Omental fat pad (tissue), 3 donors: ENCODE measurements at regions not wholly inside any gene's neighbourhood (a gene's known extent, or its start where the extent isn't known, plus 50 kb on each side); places are given as distances from the start of the nearest gene placed in this dataset.

ENCODE experiments used
- ATAC-seq: fragments of 150-250 bp; one replicate; pipeline ENCODE4 v1.9.1; 2016; ENCODE audit warnings: mild to moderate bottlenecking, moderate library complexity; ENCODE audit not compliant: low FRiP score
- DNase-seq: peaks from one replicate; pipeline ENCODE4 v3.0.0-alpha.2; 2019; ENCODE audit warnings: low spot score
- TF ChIP-seq, protein P1 (sequence below), 3 donors: fragments of 450-650 bp; IDR thresholded peaks; one replicate each; pipeline ENCODE4 v1.5.1; 2016 to 2017; ENCODE audit warnings: antibody characterized with exemption in 3 of 3, mild to moderate bottlenecking in 3 of 3, moderate library complexity in 2 of 3

DNA sequence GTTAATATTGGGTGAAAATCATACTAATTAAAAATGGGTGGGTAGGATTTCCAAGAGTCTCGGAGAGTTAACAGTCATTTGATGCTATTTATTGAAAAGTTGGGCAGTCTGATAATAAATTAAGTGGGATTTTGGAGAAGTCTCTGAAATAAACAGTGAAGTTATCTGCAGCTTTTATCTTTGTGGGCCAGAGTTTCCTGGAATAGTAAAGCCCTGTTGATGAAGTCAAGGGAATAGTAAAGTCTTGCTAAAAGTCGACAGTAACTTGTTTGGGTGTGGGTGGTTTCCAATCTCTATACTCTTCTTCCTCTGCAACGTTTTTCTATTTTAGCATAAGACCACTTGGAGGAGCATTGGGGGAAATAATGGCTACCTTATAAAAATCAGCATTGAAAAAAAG lies 493.6 kb downstream of the EPM2A start:
- no peak for ATAC-seq

DNA sequence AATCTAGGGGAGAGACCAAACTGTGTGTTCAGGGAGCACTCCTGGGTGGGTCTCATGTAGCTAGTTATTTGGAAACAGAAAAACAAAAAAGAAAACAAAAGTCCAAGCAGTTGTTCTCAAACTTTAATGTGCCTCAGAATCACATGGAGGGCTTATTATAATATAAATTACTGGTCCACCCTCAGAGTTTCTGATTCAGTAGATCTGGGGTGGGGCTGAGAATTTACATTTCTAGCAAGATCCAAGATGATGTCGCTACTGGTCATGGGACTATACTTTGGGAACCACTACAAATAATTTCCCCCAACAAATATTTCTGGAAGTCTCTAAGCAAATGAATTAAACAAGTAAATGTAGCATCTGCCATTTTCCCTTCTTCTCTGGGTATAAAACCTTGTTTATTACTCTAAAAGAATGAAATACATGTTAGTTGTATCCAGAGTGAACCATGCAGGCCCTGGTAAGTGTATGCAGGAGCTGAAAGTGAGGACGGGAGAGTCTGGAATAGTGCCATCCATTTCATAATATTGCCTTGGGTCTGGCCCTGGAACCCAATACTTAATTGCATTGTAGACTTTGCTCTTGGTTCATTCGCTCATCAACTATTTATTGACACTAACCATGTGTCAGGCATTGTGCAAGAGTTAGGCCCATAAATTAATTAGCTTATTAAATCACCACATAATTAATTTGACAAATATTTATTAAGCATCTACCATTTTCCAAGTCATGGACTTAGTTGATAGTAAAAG lies 490.8 kb downstream of the EPM2A start:
- ATAC-seq (no peak), DNase-seq (no peak)
- TF ChIP-seq, protein P1, sequence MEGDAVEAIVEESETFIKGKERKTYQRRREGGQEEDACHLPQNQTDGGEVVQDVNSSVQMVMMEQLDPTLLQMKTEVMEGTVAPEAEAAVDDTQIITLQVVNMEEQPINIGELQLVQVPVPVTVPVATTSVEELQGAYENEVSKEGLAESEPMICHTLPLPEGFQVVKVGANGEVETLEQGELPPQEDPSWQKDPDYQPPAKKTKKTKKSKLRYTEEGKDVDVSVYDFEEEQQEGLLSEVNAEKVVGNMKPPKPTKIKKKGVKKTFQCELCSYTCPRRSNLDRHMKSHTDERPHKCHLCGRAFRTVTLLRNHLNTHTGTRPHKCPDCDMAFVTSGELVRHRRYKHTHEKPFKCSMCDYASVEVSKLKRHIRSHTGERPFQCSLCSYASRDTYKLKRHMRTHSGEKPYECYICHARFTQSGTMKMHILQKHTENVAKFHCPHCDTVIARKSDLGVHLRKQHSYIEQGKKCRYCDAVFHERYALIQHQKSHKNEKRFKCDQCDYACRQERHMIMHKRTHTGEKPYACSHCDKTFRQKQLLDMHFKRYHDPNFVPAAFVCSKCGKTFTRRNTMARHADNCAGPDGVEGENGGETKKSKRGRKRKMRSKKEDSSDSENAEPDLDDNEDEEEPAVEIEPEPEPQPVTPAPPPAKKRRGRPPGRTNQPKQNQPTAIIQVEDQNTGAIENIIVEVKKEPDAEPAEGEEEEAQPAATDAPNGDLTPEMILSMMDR (IDR thresholded peaks at IDR 0.05): no peak

More for the DNA sequence above, 493.6 kb downstream of the EPM2A start:
- TF ChIP-seq, protein P1 (IDR thresholded peaks at IDR 0.05): no peak
- no peak for DNase-seq

DNA sequence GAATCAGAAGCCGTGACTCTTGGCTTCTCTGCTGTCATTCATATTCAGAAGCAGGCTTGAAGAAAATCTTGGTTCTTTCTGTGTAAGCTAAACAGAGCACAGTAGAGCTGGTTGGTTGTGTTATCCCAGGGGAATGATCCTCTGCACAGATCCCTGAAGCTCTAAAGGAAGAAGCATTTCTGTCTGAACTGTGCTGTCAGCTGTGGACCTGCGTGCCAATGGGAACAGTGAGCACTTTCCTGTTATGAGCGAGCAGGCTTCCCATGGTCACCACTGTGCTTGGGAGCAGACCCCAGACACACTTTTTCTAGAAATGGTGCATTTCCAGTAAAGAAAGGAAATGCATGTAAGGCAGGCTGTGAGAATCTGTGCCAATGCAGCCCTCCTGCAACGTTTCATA lies 490.2 kb downstream of the EPM2A start:
- DNase-seq (no peak), ATAC-seq (no peak)
- TF ChIP-seq, protein P1 (IDR thresholded peaks at IDR 0.05): no peak

DNA sequence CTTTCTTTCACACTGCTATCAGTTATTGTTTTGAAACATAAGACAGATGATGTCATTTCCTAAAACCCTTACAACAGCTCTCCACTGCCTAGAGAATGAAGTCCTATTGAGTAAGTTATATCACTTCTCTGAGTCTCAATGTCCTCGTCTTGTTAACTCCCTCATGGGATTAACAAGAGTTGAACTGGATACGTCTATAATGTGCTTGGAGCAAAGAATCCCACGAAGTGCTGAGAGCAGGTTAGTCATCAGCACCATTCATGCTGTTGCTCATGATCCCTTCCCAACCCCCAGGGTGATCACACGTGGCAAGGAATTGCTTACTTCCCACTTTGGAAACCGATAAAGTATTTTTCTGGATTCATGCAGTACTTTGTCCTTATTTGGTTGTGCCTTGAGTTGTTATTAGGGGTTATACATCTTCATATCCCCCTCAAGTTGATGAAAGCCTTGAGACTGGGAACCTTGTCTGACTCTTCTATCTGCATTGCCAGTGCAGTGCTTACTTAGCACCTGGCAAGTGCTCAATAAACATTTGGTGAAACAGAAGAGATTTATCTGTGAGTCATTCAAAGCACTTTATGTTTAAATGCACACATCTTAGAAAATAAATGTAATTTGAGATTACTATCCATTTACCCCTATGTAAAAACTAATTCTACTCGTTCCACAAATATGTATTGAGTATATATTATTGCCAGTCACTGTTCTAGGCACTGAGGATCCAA lies 487.5 kb downstream of the EPM2A start:
- DNase-seq (no peak), ATAC-seq (no peak)
- TF ChIP-seq, protein P1 (IDR thresholded peaks at IDR 0.05): no peak

DNA sequence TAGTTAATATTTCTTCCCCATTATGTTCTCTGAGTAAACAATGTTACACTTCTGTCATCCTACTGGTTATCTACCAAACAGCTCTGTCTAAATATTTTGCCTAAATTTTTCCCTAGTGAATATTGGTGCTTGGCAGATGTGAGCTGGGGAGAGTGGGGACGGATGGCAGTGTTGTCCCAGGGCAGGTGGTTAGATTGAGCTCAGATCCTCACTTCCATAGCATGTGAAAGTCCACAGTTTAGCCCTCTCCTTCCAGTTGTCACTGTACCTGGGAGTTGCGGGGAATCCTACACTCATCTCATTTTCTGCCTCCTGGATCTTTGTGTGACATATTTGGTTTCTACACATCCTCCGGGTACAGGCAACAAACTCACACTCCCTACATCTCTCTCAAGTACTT lies 484.9 kb downstream of the EPM2A start:
- no peak for ATAC-seq
- no peak for DNase-seq
- TF ChIP-seq, protein P1 (IDR thresholded peaks at IDR 0.05): no peak

DNA sequence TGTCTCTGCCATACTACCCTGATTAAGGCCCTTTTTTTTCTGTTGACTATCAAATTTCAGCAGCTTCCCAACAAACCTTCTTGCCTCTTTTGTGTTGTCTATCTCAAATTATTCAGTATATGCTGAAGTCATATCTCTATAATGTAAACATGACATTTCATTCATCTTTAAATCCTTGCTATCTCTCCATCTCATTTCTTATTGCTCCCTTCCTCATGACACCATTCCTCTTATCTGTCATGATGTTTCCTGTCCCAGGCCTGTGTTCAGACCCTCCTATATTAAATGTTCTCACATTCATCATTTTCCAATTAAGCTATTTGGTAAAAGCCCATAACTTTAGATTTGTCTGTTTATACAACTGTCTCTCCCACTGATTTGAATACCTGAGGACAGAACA lies 482.6 kb downstream of the EPM2A start:
- no peak for DNase-seq
- ATAC-seq: no peak
- TF ChIP-seq, protein P1 (IDR thresholded peaks at IDR 0.05): no peak
